WI38 (cell line): ENCODE measurements at regions not wholly inside any gene's neighbourhood (a gene's known extent, or its start where the extent isn't known, plus 50 kb on each side); places are given as distances from the start of the nearest gene placed in this dataset.

Experiments
- H3K4me3 ChIP-seq: 2 replicates; pipeline ENCODE4 v1.5.1; 2011; ENCODE audit warnings: low read depth, mild to moderate bottlenecking, control low read depth, low read length
- TF ChIP-seq, protein P1 (sequence below): IDR thresholded peaks from 2 replicates; pipeline ENCODE4 v1.5.1; 2012; ENCODE audit warnings: low read depth, mild to moderate bottlenecking, control low read depth, low read length

DNA sequence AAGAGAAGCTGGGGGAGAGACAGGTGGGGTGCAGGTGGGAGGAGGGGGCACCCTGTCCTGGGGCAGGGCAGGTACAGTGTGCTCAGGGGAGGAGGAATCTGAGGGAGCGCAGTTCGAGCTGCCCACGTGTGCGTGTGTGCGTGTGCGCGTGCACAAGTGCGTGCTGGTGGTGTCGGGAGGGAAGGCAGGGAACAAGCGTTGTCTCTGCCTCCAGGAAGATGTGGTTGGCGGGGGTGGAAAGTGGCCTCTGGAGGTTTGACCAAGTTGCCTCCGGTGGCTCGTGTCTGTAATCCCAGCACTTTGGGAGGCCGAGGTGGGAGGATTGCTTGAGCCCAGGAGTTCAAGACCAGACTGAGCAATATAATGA lies 49.9 kb upstream of the THY1 start:
- TF ChIP-seq, protein P1, sequence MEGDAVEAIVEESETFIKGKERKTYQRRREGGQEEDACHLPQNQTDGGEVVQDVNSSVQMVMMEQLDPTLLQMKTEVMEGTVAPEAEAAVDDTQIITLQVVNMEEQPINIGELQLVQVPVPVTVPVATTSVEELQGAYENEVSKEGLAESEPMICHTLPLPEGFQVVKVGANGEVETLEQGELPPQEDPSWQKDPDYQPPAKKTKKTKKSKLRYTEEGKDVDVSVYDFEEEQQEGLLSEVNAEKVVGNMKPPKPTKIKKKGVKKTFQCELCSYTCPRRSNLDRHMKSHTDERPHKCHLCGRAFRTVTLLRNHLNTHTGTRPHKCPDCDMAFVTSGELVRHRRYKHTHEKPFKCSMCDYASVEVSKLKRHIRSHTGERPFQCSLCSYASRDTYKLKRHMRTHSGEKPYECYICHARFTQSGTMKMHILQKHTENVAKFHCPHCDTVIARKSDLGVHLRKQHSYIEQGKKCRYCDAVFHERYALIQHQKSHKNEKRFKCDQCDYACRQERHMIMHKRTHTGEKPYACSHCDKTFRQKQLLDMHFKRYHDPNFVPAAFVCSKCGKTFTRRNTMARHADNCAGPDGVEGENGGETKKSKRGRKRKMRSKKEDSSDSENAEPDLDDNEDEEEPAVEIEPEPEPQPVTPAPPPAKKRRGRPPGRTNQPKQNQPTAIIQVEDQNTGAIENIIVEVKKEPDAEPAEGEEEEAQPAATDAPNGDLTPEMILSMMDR, result no peak
- H3K4me3 ChIP-seq, result no peak overlapping the region
